Thyroid gland (tissue), 4 donors: ENCODE measurements at regions not wholly inside any gene's neighbourhood (a gene's known extent, or its start where the extent isn't known, plus 50 kb on each side); places are given as distances from the start of the nearest gene placed in this dataset.

Experiments used
- POLR2A ChIP-seq, 2 donors: fragments of 450-650 bp; IDR thresholded peaks; one replicate each; pipeline ENCODE4 v1.6.1; 2017; ENCODE audit warnings: antibody characterized with exemption in 2 of 2, mild to moderate bottlenecking in 2 of 2, moderate library complexity in 1 of 2
- TF ChIP-seq, protein P1 (sequence below), 6 experiments: fragments of 200-600 bp in 3 of 6; fragments of 450-650 bp in 3 of 6; sonication (generic) in 3 of 6; IDR thresholded peaks; one replicate each; pipeline ENCODE4 v1.5.1; 2016 to 2019; ENCODE audit warnings: antibody characterized with exemption in 6 of 6, mild to moderate bottlenecking in 2 of 6, inconsistent platforms in 1 of 6, moderate library complexity in 1 of 6

DNA sequence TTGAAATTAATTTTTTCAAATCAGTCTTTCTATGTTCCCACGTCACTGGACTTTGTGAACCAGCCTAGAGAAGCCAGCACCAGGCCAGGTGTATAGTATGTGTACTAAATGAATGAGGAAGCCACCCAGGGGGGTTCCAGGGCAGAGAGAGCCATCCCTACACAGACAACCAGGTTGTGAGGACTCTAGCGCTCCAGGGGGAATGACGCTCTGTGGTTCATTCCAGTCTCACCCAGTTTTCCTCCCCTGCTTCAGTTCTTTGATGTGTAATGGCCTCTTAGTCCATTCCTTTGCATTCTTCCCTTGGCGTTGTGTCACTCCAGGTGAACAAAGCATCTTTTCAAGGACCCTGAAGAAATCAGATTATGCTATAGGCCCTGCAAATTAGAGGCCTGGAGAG, 330.6 kb downstream of the NSG2 start:
- TF ChIP-seq, protein P1, sequence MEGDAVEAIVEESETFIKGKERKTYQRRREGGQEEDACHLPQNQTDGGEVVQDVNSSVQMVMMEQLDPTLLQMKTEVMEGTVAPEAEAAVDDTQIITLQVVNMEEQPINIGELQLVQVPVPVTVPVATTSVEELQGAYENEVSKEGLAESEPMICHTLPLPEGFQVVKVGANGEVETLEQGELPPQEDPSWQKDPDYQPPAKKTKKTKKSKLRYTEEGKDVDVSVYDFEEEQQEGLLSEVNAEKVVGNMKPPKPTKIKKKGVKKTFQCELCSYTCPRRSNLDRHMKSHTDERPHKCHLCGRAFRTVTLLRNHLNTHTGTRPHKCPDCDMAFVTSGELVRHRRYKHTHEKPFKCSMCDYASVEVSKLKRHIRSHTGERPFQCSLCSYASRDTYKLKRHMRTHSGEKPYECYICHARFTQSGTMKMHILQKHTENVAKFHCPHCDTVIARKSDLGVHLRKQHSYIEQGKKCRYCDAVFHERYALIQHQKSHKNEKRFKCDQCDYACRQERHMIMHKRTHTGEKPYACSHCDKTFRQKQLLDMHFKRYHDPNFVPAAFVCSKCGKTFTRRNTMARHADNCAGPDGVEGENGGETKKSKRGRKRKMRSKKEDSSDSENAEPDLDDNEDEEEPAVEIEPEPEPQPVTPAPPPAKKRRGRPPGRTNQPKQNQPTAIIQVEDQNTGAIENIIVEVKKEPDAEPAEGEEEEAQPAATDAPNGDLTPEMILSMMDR (IDR thresholded peaks at IDR 0.05) = no peak
- TF ChIP-seq POLR2A (IDR thresholded peaks at IDR 0.05) = no peak
